Parathyroid adenoma (tissue), 2 donors: ENCODE measurements at regions not wholly inside any gene's neighbourhood (a gene's known extent, or its start where the extent isn't known, plus 50 kb on each side); places are given as distances from the start of the nearest gene placed in this dataset.

ENCODE experiments used
- H2AFZ ChIP-seq: fragments of 300-600 bp; sonication (generic); one replicate; pipeline ENCODE4 v1.7.0; 2017; ENCODE audit warnings: antibody characterized with exemption, mild to moderate bottlenecking
- H3K27ac ChIP-seq: fragments of 300-600 bp; sonication (generic); one replicate; pipeline ENCODE4 v1.7.0; 2017
- H3K27me3 ChIP-seq: fragments of 300-600 bp; sonication (generic); one replicate; pipeline ENCODE4 v1.7.0; 2017; ENCODE audit warnings: low read length; ENCODE audit not compliant: control insufficient read depth, insufficient read depth
- H3K36me3 ChIP-seq: fragments of 300-600 bp; sonication (generic); one replicate; pipeline ENCODE4 v1.7.0; 2017; ENCODE audit warnings: low read length; ENCODE audit not compliant: control insufficient read depth, insufficient read depth
- H3K4me1 ChIP-seq: fragments of 300-600 bp; sonication (generic); one replicate; pipeline ENCODE4 v1.7.0; 2017; ENCODE audit warnings: control low read depth
- H3K4me2 ChIP-seq: fragments of 300-600 bp; sonication (generic); one replicate; pipeline ENCODE4 v1.7.0; 2017; ENCODE audit warnings: low read length
- H3K4me3 ChIP-seq: fragments of 300-600 bp; sonication (generic); one replicate; pipeline ENCODE4 v1.7.0; 2017; ENCODE audit warnings: low read depth, low read length
- H3K79me2 ChIP-seq: fragments of 300-600 bp; sonication (generic); one replicate; pipeline ENCODE4 v1.7.0; 2017; ENCODE audit warnings: control low read depth
- H3K9ac ChIP-seq: fragments of 300-600 bp; sonication (generic); one replicate; pipeline ENCODE4 v1.7.0; 2017; ENCODE audit warnings: mild to moderate bottlenecking
- H3K9me3 ChIP-seq: fragments of 300-600 bp; sonication (generic); one replicate; pipeline ENCODE4 v1.7.0; 2017; ENCODE audit warnings: low read length; ENCODE audit not compliant: control insufficient read depth
- CTCF ChIP-seq: fragments of 300-600 bp; sonication (generic); IDR thresholded peaks from one replicate; pipeline ENCODE4 v1.7.0; 2017; ENCODE audit warnings: antibody characterized with exemption, mild to moderate bottlenecking
- donor health status: primary hyperparathyroidism.

DNA sequence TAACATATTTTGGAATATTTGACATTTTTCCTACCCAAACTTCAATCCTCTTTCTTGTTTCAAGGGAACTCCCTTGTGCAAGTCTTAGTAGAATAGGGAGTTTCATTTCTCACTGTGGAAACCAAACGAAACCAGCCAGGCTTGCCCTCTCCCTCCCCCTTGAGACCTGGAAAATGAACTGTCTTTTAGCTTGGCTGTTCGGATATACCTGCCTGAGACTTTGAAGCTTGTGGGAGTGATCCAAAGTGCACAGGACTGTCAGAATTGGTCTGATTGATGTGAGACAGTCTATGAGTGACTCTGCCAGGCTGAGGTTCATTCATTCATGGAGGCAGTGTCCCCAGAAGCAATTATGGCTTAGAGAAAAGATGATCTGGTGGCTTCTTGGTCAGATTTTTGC, 388.1 kb downstream of the EPM2A start:
- no peaks in the 10 kb centered on the region for H3K36me3 ChIP-seq
- H3K79me2 ChIP-seq = no peaks in the 10 kb centered on the region
- H3K27ac ChIP-seq = no peak overlapping the region
- H3K9me3 ChIP-seq = no peaks in the 10 kb centered on the region
- no peak overlapping the region for H3K9ac ChIP-seq
- no peak overlapping the region for H3K4me2 ChIP-seq
- no peaks in the 10 kb centered on the region for H3K27me3 ChIP-seq
- no peak overlapping the region for H3K4me3 ChIP-seq
- TF ChIP-seq CTCF = no peak
- no peaks in the 10 kb centered on the region for H3K4me1 ChIP-seq
- H2AFZ ChIP-seq = no peak overlapping the region

GRCh38 chr6:145349950-145350510, 385.3 kb downstream of the EPM2A start:
- Histone ChIP-seq H3K27ac (no peak overlapping the region), H3K36me3 (no peaks in the 10 kb centered on the region), H3K27me3 (no peaks in the 10 kb centered on the region), H3K9ac (no peak overlapping the region), H3K4me3 (no peak overlapping the region), H3K79me2 (no peaks in the 10 kb centered on the region), H3K4me2 (no peak overlapping the region), H2AFZ (peak overlapping the region; percentile 18), H3K4me1 (no peaks in the 10 kb centered on the region), H3K9me3 (no peaks in the 10 kb centered on the region)
- no peak for TF ChIP-seq CTCF

DNA sequence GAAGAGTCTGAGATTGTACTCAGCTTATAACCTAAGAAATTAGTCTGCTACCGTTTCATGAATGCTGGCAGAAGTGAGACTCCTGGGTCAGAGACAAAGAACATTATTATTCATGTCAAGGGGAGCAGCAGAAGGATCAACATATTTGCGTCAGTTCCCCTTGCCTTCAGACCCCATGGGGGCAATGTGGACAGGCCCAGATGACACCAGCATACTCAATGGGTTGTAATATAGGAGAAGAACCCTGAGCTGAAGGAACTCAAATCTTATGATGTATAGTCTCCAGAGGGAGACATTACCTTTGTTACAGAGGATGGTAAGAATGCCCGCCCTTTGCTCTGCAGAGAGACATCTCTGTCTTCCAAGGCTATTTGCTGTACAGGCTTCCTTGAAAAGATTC, 384.4 kb downstream of the EPM2A start:
- Histone ChIP-seq H3K36me3 (no peaks in the 10 kb centered on the region), H3K27me3 (no peaks in the 10 kb centered on the region), H2AFZ (no peak overlapping the region), H3K9me3 (no peaks in the 10 kb centered on the region), H3K27ac (no peak overlapping the region), H3K4me1 (no peaks in the 10 kb centered on the region), H3K79me2 (no peaks in the 10 kb centered on the region), H3K9ac (no peak overlapping the region), H3K4me3 (no peak overlapping the region), H3K4me2 (no peak overlapping the region)
- no peak for TF ChIP-seq CTCF

GRCh38 chr6:145352382-145353080, 382.8 kb downstream of the EPM2A start:
- Histone ChIP-seq H3K27ac (no peak overlapping the region), H3K27me3 (no peaks in the 10 kb centered on the region), H3K4me3 (no peak overlapping the region), H3K4me1 (no peaks in the 10 kb centered on the region), H3K9me3 (no peaks in the 10 kb centered on the region), H3K36me3 (no peaks in the 10 kb centered on the region), H2AFZ (no peak overlapping the region), H3K79me2 (no peaks in the 10 kb centered on the region), H3K9ac (no peak overlapping the region), H3K4me2 (no peak overlapping the region)
- no peak for TF ChIP-seq CTCF

- H2AFZ ChIP-seq = no peak overlapping the region
- H3K79me2 ChIP-seq = no peaks in the 10 kb centered on the region
- H3K36me3 ChIP-seq = no peaks in the 10 kb centered on the region
- H3K27me3 ChIP-seq = no peaks in the 10 kb centered on the region
- no peaks in the 10 kb centered on the region for H3K4me1 ChIP-seq
- no peak overlapping the region for H3K9ac ChIP-seq
- no peak overlapping the region for H3K4me2 ChIP-seq
- TF ChIP-seq CTCF = no peak
- H3K27ac ChIP-seq = no peak overlapping the region
- H3K4me3 ChIP-seq = no peak overlapping the region
- no peaks in the 10 kb centered on the region for H3K9me3 ChIP-seq
These were observed 374.5 kb downstream of the EPM2A start for GRCh38 chr6:145360865-145361264.
